Gastrocnemius medialis (tissue), 4 donors: ENCODE measurements at regions not wholly inside any gene's neighbourhood (a gene's known extent, or its start where the extent isn't known, plus 50 kb on each side); places are given as distances from the start of the nearest gene placed in this dataset.

Source experiments
- POLR2A ChIP-seq, 2 donors: fragments of 450-650 bp; IDR thresholded peaks; one replicate each; pipeline ENCODE4 v1.6.1; 2017; ENCODE audit warnings: antibody characterized with exemption in 2 of 2, mild to moderate bottlenecking in 2 of 2, moderate library complexity in 2 of 2
- TF ChIP-seq, protein P1 (sequence below), 5 experiments: fragments of 450-650 bp in 3 of 5; fragments of 200-600 bp in 2 of 5; sonication (generic) in 2 of 5; IDR thresholded peaks in 4 of 5; conservative IDR thresholded peaks in 1 of 5; 1 replicate in 4 of 5; 2 replicates in 1 of 5; pipeline ENCODE4 v1.5.1; 2016 to 2019; ENCODE audit warnings: antibody characterized with exemption in 5 of 5, mild to moderate bottlenecking in 3 of 5, moderate library complexity in 3 of 5

DNA sequence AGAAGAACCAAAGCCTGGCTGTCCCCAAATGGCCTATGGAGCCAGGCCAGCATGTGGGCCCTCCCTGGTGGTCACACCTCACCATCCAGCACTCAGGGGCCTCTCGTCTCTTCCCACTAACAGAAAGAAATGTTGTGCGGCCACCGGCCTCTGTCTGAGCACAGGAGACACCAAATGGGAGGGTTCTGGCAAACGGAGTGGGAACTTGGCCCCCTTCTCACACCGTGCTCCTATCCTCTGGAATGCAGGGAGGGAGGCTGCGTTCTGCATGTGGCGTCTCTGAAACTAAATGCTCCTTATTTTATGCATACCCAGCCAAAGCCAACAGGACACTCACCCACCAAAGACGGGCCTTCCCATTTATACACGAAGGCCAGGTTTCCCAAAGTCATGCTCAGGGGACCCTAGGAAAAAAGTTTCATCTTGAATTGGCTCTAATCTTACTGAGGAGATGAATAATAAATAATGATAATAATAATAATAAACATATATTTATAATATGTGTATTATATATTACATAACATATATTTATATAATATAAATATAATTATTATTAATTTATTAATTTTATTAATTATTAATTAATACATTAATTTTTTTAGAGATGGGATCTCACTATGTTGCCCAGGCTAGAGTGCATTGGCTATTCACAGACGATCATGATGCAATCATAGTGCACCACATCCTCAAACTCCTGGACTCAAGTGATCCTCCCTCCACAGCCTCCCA is 102.4 kb downstream of the FOXF2 start:
- TF ChIP-seq, protein P1, sequence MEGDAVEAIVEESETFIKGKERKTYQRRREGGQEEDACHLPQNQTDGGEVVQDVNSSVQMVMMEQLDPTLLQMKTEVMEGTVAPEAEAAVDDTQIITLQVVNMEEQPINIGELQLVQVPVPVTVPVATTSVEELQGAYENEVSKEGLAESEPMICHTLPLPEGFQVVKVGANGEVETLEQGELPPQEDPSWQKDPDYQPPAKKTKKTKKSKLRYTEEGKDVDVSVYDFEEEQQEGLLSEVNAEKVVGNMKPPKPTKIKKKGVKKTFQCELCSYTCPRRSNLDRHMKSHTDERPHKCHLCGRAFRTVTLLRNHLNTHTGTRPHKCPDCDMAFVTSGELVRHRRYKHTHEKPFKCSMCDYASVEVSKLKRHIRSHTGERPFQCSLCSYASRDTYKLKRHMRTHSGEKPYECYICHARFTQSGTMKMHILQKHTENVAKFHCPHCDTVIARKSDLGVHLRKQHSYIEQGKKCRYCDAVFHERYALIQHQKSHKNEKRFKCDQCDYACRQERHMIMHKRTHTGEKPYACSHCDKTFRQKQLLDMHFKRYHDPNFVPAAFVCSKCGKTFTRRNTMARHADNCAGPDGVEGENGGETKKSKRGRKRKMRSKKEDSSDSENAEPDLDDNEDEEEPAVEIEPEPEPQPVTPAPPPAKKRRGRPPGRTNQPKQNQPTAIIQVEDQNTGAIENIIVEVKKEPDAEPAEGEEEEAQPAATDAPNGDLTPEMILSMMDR (IDR thresholded peaks at IDR 0.05 in 4 of 5, conservative IDR thresholded peaks at IDR 0.05 in 1 of 5), result no peak
- no peak for TF ChIP-seq POLR2A (IDR thresholded peaks at IDR 0.05)
